Activated CD4-positive, alpha-beta T cell treated with anti-CD3 and anti-CD28 coated beads, Interleukin-2, amount 10 ng/mL, durations not matched to agents 7 days and 5 days (primary cell): ENCODE measurements at regions not wholly inside any gene's neighbourhood (a gene's known extent, or its start where the extent isn't known, plus 50 kb on each side); places are given as distances from the start of the nearest gene placed in this dataset.
"Not testable (repeated sequence)": the region's sequence is repeated elsewhere in the genome, so short reads cannot be mapped to it uniquely, and the experiment has no call there.

ENCODE experiments used
- CTCF ChIA-PET: fragments of 350-600 bp; sonication (Branson Sonifier 250); formaldehyde crosslinking; loops from one replicate; lab custom pipeline; 2021; ENCODE audit warnings: antibody characterized with exemption; lab: Charles Lee
- POLR2A ChIA-PET: fragments of 350-600 bp; sonication (Branson Sonifier 250); formaldehyde crosslinking; loops from one replicate; lab custom pipeline; 2021; ENCODE audit warnings: antibody characterized with exemption; lab: Charles Lee
- DNase-seq: peaks from one replicate; pipeline ENCODE4 v3.0.0-alpha.2; 2020
- H3K27ac Mint-ChIP-seq: one replicate; pipeline ENCODE4 v1.8.0; 2021; ENCODE audit warnings: mild to moderate bottlenecking, moderate library complexity, mixed read lengths
- H3K27me3 Mint-ChIP-seq: one replicate; pipeline ENCODE4 v1.8.0; 2021; ENCODE audit warnings: mixed read lengths
- H3K36me3 Mint-ChIP-seq: one replicate; pipeline ENCODE4 v1.8.0; 2021; ENCODE audit warnings: low read depth, mixed read lengths
- H3K4me1 Mint-ChIP-seq: one replicate; pipeline ENCODE4 v1.8.0; 2021; ENCODE audit warnings: mixed read lengths
- H3K4me3 Mint-ChIP-seq: one replicate; pipeline ENCODE4 v1.8.0; 2021; ENCODE audit warnings: mild to moderate bottlenecking, moderate library complexity, mixed read lengths
- H3K9me3 Mint-ChIP-seq: one replicate; pipeline ENCODE4 v1.8.0; 2021; ENCODE audit warnings: mixed read lengths

- no peaks in the 10 kb centered on the region for H3K36me3 Mint-ChIP-seq
- no peaks in the 10 kb centered on the region for H3K27me3 Mint-ChIP-seq
- ChIA-PET POLR2A (no interaction called here), CTCF (no interaction called here)
- no peaks in the 10 kb centered on the region for H3K4me1 Mint-ChIP-seq
- H3K9me3 Mint-ChIP-seq: peaks cover 8% of the 10 kb centered on the region
- no peak for DNase-seq
- no peak overlapping the region for H3K4me3 Mint-ChIP-seq
- no peak overlapping the region for H3K27ac Mint-ChIP-seq
Observed at GRCh38 chr4:33961761-33962160, 2282.6 kb downstream of the ARAP2 start.

DNA sequence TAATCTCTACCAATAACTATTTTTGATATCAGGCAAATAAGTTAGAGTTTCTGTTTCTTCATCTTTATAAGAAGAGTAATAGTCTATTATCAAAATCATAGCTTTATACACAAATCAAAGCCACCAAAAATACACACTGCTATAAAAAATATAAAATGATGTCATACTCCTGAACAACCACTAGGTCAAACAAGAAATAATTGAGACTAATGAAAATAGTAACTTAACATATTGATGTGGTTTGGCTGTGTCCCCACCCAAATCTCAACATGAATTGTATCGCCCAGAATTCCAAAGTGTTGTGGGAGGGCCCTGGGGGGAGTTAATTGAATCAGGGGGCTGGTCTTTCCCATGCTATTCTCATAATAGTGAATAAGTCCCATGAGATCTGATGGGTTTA is 2277.5 kb downstream of the ARAP2 start:
- Mint-ChIP-seq H3K27me3 (no peaks in the 10 kb centered on the region), H3K36me3 (no peaks in the 10 kb centered on the region), H3K4me1 (no peaks in the 10 kb centered on the region), H3K27ac (no peak overlapping the region), H3K9me3 (peaks cover 5% of the 10 kb centered on the region), H3K4me3 (no peak overlapping the region)
- CTCF ChIA-PET: no interaction called here
- POLR2A ChIA-PET: no interaction called here
- DNase-seq: no peak

- H3K4me3 Mint-ChIP-seq: no peak overlapping the region
- POLR2A ChIA-PET: no interaction called here
- no peaks in the 10 kb centered on the region for H3K36me3 Mint-ChIP-seq
- no peaks in the 10 kb centered on the region for H3K4me1 Mint-ChIP-seq
- H3K9me3 Mint-ChIP-seq: peaks cover 6% of the 10 kb centered on the region
- no peak overlapping the region for H3K27ac Mint-ChIP-seq
- no peak for DNase-seq
- H3K27me3 Mint-ChIP-seq: no peaks in the 10 kb centered on the region
- CTCF ChIA-PET: no interaction called here
Observed at GRCh38 chr4:33974270-33974669, 2270.0 kb downstream of the ARAP2 start.

GRCh38 chr4:33975995-33976394 is 2268.3 kb downstream of the ARAP2 start:
- Mint-ChIP-seq H3K27me3 (no peaks in the 10 kb centered on the region), H3K36me3 (no peaks in the 10 kb centered on the region), H3K4me1 (no peaks in the 10 kb centered on the region), H3K9me3 (peaks cover 5% of the 10 kb centered on the region), H3K27ac (no peak overlapping the region), H3K4me3 (no peak overlapping the region)
- no peak for DNase-seq
- CTCF ChIA-PET: no interaction called here
- POLR2A ChIA-PET: no interaction called here

DNA sequence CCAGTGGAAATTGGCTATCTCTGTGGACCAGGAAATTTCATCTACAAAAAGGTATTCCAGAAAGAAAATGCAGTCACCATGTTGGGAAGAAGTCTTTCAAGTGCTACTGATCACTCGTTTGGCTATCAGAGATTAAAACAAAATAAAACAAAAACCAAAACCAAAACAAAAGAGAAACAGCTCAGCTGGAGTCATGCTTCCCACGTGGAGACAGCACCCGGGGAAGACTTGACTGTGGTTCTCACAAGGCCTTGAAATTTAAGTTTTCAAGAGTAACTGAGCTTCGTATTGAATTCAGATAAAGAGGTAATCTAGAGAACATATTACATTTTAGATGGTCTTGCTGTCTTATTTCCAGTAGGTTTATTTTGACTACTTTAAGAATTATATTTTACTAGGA is 2264.5 kb downstream of the ARAP2 start:
- H3K27me3 Mint-ChIP-seq, H3K9me3 Mint-ChIP-seq, DNase-seq, H3K27ac Mint-ChIP-seq, H3K36me3 Mint-ChIP-seq, POLR2A ChIA-PET, CTCF ChIA-PET, H3K4me3 Mint-ChIP-seq, H3K4me1 Mint-ChIP-seq: not testable (repeated sequence)

DNA sequence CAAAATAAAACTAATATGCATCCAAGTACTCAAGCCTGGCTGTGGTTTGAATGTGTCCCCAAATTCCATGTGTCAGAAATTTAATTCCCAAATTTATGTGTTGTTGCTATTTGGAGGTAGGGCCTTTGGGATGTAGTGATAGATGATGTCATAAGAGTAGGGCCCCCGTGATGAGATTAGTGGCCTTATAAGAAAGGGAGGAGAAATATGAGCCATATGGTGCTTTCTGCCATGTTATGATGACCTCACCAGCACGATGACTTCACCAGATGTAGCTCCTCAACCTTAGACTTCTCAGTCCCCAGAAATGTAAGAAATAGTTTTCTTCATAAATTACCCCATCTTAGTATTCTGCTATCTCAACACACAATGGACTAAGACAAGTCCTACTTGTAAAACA is 2264.0 kb downstream of the ARAP2 start:
- ChIA-PET CTCF (no interaction called here), POLR2A (no interaction called here)
- DNase-seq: no peak
- Mint-ChIP-seq H3K4me1 (no peaks in the 10 kb centered on the region), H3K27ac (no peak overlapping the region), H3K27me3 (no peaks in the 10 kb centered on the region), H3K4me3 (no peak overlapping the region), H3K36me3 (no peaks in the 10 kb centered on the region), H3K9me3 (peaks cover 7% of the 10 kb centered on the region)

DNA sequence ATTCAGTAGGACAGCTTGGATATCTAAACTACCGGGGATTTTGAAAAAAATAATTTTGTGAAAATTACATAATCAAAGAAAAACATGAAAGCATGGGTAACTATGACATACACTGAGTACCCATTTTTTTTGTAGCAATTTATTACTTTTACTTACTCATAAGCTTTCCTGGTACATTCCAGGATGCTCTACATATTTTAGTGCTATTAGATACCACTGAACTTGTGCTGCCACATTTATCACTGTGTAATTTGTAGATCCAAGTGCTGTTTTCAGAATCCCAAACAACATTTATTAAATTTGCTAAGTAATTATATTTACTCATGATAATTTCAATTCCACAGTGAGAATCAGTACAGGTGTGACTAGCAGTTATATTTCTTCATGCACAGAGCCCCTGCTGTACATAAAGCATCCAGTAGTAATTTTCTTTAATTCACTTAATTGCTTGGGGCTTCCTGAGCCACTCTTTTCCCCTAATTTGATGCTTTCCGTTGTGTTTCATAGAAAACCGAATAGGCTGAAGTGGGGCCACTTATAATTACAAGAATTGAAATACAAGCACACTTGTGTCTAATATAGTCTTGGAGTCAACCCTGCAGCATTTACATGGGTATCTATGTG is 2254.4 kb downstream of the ARAP2 start:
- Mint-ChIP-seq H3K4me1 (no peaks in the 10 kb centered on the region), H3K4me3 (no peak overlapping the region), H3K27ac (no peak overlapping the region), H3K9me3 (peaks cover 2% of the 10 kb centered on the region), H3K27me3 (no peaks in the 10 kb centered on the region), H3K36me3 (no peaks in the 10 kb centered on the region)
- POLR2A ChIA-PET: no interaction called here
- DNase-seq: no peak
- CTCF ChIA-PET: no interaction called here

GRCh38 chr4:33996075-33996718 is 2248.1 kb downstream of the ARAP2 start:
- DNase-seq: no peak
- CTCF ChIA-PET: no interaction called here
- POLR2A ChIA-PET: no interaction called here
- Mint-ChIP-seq H3K9me3 (peaks cover 4% of the 10 kb centered on the region), H3K4me1 (no peaks in the 10 kb centered on the region), H3K27me3 (no peaks in the 10 kb centered on the region), H3K27ac (no peak overlapping the region), H3K4me3 (no peak overlapping the region), H3K36me3 (no peaks in the 10 kb centered on the region)

- POLR2A ChIA-PET: no interaction called here
- no peaks in the 10 kb centered on the region for H3K4me1 Mint-ChIP-seq
- no peaks in the 10 kb centered on the region for H3K36me3 Mint-ChIP-seq
Observed at GRCh38 chr4:33998291-33998690, 2246.0 kb downstream of the ARAP2 start.

DNA sequence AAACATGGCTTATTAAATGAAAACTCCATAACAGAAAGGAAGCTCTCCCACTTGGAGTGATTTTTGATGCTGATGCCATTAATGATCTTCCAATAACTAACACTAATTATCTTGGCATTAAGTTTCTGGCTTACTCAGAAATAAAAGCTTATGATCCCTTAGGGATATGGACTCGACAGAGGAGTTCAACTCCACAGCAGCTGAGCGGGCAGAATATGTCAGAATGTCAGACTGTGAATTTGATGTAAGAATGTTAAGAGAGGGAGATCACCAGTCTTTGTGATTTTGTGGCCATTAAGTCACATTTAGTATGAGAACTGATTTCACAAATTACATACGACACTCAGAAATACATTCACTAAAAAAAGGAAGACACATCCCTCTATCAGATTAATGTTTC is 2244.0 kb downstream of the ARAP2 start:
- ChIA-PET CTCF (no interaction called here), POLR2A (no interaction called here)
- H3K9me3 Mint-ChIP-seq: peaks cover 3% of the 10 kb centered on the region
- no peaks in the 10 kb centered on the region for H3K4me1 Mint-ChIP-seq
- H3K27me3 Mint-ChIP-seq: no peaks in the 10 kb centered on the region
- no peak for DNase-seq
- H3K36me3 Mint-ChIP-seq: no peaks in the 10 kb centered on the region
- H3K27ac Mint-ChIP-seq: no peak overlapping the region
- H3K4me3 Mint-ChIP-seq: no peak overlapping the region

More at GRCh38 chr4:33998291-33998690, 2246.0 kb downstream of the ARAP2 start:
- DNase-seq: no peak
- CTCF ChIA-PET: no interaction called here
- no peaks in the 10 kb centered on the region for H3K27me3 Mint-ChIP-seq
- no peak overlapping the region for H3K27ac Mint-ChIP-seq
- no peak overlapping the region for H3K4me3 Mint-ChIP-seq
- peaks cover 6% of the 10 kb centered on the region for H3K9me3 Mint-ChIP-seq

DNA sequence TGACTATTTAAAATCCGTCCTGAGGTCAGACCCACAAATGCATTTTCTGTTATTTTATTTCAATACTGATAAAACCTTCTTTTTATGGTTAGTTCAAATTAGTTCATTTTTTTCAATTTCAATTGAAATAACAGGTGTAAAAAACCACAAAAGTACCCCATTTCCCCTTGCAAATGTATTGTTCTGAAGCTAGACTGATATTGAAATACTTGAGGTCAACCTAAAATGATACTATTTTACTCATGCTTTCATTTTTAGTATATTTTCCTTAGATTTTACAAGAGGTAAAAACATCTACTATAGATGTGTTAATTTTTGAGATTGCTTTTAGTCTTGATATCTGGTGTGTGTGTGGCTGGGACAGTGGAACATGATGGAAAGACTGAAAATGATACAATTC is 2237.8 kb downstream of the ARAP2 start:
- H3K9me3 Mint-ChIP-seq, POLR2A ChIA-PET, CTCF ChIA-PET: not testable (repeated sequence)

DNA sequence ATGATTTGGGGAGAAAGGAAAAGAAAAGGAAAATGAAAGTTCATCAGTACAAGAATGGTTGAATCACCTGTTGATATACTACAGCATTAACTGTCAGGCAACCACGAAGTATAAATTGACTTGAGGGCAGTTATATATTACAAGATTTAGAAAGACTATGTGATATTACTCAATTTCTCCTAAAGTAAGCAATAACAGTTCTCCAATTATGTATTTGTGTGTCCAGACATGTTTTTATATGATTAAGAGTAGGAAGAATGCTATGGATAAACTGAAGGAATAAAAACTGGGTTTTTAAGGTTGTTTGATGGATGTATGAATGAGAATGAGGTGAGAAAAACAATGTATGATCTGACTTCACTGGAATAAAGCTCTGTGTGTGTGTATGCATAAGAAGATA is 2234.4 kb downstream of the ARAP2 start:
- POLR2A ChIA-PET: no interaction called here
- H3K4me1 Mint-ChIP-seq: no peaks in the 10 kb centered on the region

More for the DNA sequence above, 2237.8 kb downstream of the ARAP2 start:
- H3K4me1 Mint-ChIP-seq, H3K4me3 Mint-ChIP-seq, H3K27ac Mint-ChIP-seq, H3K27me3 Mint-ChIP-seq, DNase-seq, H3K36me3 Mint-ChIP-seq: not testable (repeated sequence)

DNA sequence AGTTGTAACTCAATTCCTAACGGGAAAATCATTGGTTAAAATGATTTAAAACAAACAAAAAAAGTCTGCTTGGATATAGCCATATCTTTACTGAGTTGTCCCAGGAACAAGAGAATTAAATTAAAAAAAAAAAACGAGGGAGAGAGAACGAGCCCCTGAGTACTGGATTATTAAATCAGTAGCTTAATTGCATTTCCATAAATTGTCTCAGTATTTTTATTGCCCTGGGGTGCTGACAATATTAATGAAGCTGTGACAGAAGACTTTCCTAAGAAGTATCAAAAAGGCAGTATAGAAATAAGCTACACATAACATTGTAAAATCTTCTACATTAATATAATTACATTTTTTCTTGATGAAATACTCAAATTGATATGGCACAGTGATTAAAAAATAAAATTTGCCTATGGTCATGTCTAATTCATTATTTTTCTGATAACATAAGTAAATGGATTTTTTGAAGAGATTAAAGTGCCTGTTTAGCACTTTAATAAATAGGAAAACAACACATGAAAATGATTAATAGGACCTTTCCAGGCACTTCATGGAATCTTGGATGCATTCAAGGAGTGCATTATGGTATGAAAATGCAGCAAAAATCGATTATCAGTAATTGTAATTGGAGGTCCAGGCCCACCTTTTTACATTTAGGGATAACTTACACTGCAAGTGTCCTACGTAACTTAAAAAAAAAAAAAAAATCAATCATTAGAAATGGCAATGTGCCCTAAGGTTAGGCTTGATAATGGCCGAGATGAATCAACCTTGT is 2233.4 kb downstream of the ARAP2 start:
- H3K36me3 Mint-ChIP-seq: no peaks in the 10 kb centered on the region
- no peaks in the 10 kb centered on the region for H3K4me1 Mint-ChIP-seq
- CTCF ChIA-PET: no interaction called here
- POLR2A ChIA-PET: no interaction called here
- DNase-seq: no peak
- H3K9me3 Mint-ChIP-seq: no peaks in the 10 kb centered on the region
- no peak overlapping the region for H3K27ac Mint-ChIP-seq
- no peak overlapping the region for H3K4me3 Mint-ChIP-seq
- no peaks in the 10 kb centered on the region for H3K27me3 Mint-ChIP-seq

More for the DNA sequence above, 2234.4 kb downstream of the ARAP2 start:
- H3K9me3 Mint-ChIP-seq: no peaks in the 10 kb centered on the region
- no peak for DNase-seq
- H3K36me3 Mint-ChIP-seq: no peaks in the 10 kb centered on the region
- H3K4me3 Mint-ChIP-seq: no peak overlapping the region
- CTCF ChIA-PET: no interaction called here
- no peak overlapping the region for H3K27ac Mint-ChIP-seq
- no peaks in the 10 kb centered on the region for H3K27me3 Mint-ChIP-seq
